ENCODE measurements at regions not wholly inside any gene's neighbourhood (a gene's known extent, or its start where the extent isn't known, plus 50 kb on each side); places are given as distances from the start of the nearest gene placed in this dataset.

DNA sequence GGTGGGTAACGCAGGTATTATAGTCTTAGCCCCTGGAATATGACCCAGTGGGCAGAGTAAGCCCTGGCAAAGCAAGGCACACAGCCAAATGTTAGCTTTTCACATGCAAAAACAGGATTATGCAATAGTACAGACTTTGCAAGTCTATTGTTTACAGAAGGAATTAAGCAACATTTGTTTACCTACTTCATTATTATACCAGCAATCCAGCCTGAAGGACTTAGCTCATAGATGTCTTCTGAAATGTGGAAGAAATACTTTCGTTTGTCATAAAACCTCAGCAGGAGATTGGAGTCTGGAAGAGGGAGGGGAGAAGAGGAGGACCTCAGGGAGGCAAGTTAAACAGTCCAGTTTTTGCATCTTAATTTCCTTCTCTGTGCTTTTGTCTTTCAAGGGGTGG lies 226.7 kb upstream of the CENPE start:
- TF ChIP-seq, protein P1, sequence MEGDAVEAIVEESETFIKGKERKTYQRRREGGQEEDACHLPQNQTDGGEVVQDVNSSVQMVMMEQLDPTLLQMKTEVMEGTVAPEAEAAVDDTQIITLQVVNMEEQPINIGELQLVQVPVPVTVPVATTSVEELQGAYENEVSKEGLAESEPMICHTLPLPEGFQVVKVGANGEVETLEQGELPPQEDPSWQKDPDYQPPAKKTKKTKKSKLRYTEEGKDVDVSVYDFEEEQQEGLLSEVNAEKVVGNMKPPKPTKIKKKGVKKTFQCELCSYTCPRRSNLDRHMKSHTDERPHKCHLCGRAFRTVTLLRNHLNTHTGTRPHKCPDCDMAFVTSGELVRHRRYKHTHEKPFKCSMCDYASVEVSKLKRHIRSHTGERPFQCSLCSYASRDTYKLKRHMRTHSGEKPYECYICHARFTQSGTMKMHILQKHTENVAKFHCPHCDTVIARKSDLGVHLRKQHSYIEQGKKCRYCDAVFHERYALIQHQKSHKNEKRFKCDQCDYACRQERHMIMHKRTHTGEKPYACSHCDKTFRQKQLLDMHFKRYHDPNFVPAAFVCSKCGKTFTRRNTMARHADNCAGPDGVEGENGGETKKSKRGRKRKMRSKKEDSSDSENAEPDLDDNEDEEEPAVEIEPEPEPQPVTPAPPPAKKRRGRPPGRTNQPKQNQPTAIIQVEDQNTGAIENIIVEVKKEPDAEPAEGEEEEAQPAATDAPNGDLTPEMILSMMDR (optimal IDR thresholded peaks at IDR 0.05 in 1 of 3, IDR thresholded peaks at IDR 0.05 in 1 of 3, conservative IDR thresholded peaks at IDR 0.05 in 1 of 3; ENCODE audit: extremely low read depth in 1 of 3, insufficient read depth in 2 of 3, low read length in 3 of 3), result no peak
- TF ChIP-seq EZH2 (IDR thresholded peaks at IDR 0.05; ENCODE audit: low read length), result no peak
